RPMI8226 (cell line): ENCODE measurements at regions not wholly inside any gene's neighbourhood (a gene's known extent, or its start where the extent isn't known, plus 50 kb on each side); places are given as distances from the start of the nearest gene placed in this dataset.

Experiments used
- DNase-seq: peaks from one replicate; pipeline ENCODE4 v3.0.0-alpha.2; 2015

GRCh38 chr2:64287202-64287740, 143.1 kb upstream of the PELI1 start:
- no peak for DNase-seq

- DNase-seq = peak; percentile 43
Measured at GRCh38 chr2:64288321-64289193, 144.3 kb upstream of the PELI1 start.

GRCh38 chr2:64289251-64289650, 145.0 kb upstream of the PELI1 start:
- no peak for DNase-seq

- DNase-seq = no peak
Measured at GRCh38 chr2:64289737-64290136, 145.5 kb upstream of the PELI1 start.

- DNase-seq = no peak
Measured at GRCh38 chr2:64291181-64291580, 147.0 kb upstream of the PELI1 start.

- DNase-seq = no peak
Measured at GRCh38 chr2:64295326-64296139, 151.3 kb upstream of the PELI1 start.

GRCh38 chr2:64296140-64296480, 151.9 kb upstream of the PELI1 start:
- DNase-seq = no peak

- no peak for DNase-seq
Measured at GRCh38 chr2:64296695-64297346, 152.6 kb upstream of the PELI1 start.

GRCh38 chr2:64298161-64298560, 153.9 kb upstream of the PELI1 start:
- DNase-seq = no peak

- DNase-seq = no peak
Measured at GRCh38 chr2:64300066-64300465, 153.9 kb upstream of the LGALSL start.

GRCh38 chr2:64303250-64303649, 150.7 kb upstream of the LGALSL start:
- no peak for DNase-seq

GRCh38 chr2:64307421-64307820, 146.5 kb upstream of the LGALSL start:
- no peak for DNase-seq

- no peak for DNase-seq
Measured at GRCh38 chr2:64311191-64311910, 142.6 kb upstream of the LGALSL start.

- DNase-seq = peak; percentile 45
Measured at GRCh38 chr2:64311948-64312621, 141.9 kb upstream of the LGALSL start.

- DNase-seq = no peak
Measured at GRCh38 chr2:64312622-64313397, 141.2 kb upstream of the LGALSL start.

GRCh38 chr2:64313398-64313723, 140.6 kb upstream of the LGALSL start:
- peak; percentile 26 for DNase-seq

GRCh38 chr2:64315291-64315960, 138.5 kb upstream of the LGALSL start:
- no peak for DNase-seq

- DNase-seq = peak; percentile 17
Measured at GRCh38 chr2:64317707-64318475, 136.1 kb upstream of the LGALSL start.

- DNase-seq = no peak
Measured at GRCh38 chr2:64318476-64318748, 135.6 kb upstream of the LGALSL start.

- no peak for DNase-seq
Measured at GRCh38 chr2:64319896-64320295, 134.1 kb upstream of the LGALSL start.
